Hematopoietic multipotent progenitor cell (in vitro differentiated cells): ENCODE measurements at regions not wholly inside any gene's neighbourhood (a gene's known extent, or its start where the extent isn't known, plus 50 kb on each side); places are given as distances from the start of the nearest gene placed in this dataset.

Source experiments
- DNase-seq, 3 donors: peaks; one replicate each; pipeline ENCODE4 v3.0.0-alpha.2; 2011 to 2015; ENCODE audit warnings: low read depth in 2 of 3, low spot score in 2 of 3

DNA sequence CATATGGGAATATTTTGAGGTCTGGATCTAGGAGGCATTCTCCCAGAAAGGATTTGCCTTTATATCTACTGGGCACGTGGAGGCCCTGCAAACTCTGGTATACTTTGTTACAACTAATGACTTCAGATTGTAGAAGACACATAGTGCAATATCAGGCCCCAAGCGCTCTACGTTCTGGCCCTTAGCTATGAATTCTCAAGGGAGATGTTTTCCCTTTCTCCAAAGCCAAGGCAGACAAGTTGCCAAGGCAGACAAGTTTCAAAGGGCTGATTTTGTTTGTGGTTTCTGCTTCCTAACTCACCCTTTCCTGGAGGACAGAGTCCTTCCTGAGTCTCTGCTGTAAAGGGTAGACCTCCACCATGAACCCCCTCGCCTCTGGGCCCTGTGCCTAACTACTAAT lies 99.4 kb upstream of the CTTNBP2 start:
- DNase-seq: no peak

- no peak for DNase-seq
Measured at GRCh38 chr7:117973975-117974374, 100.7 kb upstream of the CTTNBP2 start.

DNA sequence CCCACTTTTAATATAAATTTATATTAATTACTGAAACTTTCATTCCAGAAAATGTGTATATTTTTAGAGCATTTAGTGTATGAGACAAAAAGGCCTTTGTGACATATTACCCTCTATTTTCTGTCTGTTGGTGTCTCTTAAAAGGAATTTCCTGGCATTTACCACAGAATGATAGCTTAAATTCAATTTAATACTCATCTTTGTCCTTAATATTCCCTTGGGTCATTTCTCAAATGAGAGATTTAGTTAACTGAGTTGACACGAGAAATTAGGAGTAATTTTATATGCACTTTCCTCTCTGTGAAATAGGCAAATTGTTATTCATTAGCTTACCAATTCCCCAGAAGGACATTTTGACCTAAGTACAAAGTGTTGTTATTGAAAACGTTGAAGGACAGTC lies 101.7 kb upstream of the CTTNBP2 start:
- no peak for DNase-seq

DNA sequence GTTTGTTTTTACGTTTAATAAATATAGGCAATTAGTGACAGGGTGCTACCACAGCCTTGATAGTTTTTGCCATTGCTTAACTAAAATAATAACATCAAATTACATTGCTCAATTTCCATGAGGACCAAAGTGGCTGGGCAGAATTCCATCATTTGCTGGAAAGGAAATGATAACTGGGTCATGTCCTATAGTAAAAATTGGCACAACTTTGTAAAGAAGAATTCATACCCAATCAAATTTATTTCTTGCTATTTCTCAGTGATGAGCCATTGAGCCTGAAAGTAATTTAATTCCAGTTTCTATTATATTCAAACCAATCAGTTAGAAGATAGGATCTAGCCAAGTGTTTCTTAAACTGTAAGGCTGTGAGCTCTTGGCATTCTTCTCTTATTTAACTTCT lies 102.2 kb upstream of the CTTNBP2 start:
- no peak for DNase-seq

DNA sequence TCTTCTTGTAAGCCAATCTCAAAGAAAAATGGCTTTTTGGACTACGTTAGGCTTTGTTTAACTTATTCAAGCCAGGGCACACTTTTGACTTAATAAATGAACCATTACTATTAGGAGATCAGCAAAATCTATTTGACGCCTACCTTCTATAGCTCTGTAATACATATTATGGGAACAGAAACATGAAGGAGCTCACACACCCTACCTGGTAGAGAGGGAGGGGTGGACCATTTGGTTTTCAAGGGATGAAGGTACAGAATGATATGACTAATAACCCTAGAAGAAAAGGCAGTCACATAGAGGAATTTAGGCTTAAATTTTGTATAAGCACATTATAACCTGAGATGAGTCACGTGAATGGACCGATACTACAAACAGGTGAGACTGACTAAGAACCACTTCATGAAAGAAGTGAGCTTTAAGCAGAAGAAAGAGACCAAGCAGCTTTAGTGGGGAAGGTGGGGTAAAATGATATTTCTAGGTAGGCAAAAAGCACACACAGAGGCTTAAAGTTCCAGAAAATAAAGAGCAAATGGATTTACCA lies 106.8 kb upstream of the CTTNBP2 start:
- no peak for DNase-seq

GRCh38 chr7:117982071-117983055 lies 109.1 kb upstream of the CTTNBP2 start:
- DNase-seq: no peak

GRCh38 chr7:117986645-117987269 lies 113.5 kb upstream of the CTTNBP2 start:
- no peak for DNase-seq

- no peak for DNase-seq
Measured at GRCh38 chr7:117990834-117991233, 117.6 kb upstream of the CTTNBP2 start.

GRCh38 chr7:117992635-117993376 lies 119.6 kb upstream of the CTTNBP2 start:
- no peak for DNase-seq

GRCh38 chr7:117993377-117994003 lies 120.2 kb upstream of the CTTNBP2 start:
- peak in 2 of 3 donors; percentile 22 to 56 for DNase-seq

DNA sequence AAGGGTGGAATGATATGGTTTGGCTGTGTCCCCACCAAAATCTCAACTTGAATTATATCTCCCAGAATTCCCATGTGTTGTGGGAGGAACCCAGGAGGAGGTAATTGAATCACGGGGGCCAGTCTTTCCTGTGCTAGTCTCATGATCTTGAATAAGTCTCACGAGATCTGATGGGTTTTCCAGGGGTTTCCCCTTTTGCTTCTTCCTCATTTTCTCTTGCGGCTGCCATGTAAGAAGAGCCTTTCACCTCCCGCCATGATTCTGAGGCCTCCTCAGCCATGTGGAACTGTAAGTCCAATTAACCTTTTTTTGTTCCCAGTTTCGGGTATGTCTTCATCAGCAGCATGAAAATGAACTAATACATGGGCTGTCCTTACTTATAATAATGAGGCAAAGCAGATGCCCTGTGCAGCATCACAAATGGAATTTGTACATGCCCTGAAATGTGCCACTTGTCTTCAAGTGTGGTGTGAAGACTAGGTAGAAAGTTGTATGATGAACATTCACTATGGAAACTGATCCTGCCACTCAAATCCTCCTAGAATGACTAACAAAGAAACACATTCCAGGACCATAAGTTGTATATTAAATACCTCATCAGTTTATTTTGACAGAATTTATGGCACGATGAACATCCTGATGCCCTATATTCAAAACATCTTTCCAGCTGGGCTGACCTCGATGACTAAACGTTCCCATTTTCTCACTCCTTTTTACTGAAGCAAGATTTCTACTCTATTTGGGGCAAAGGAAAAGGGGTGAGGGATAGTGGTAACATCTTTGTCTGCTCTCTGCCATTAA lies 122.8 kb upstream of the CTTNBP2 start:
- no peak for DNase-seq

DNA sequence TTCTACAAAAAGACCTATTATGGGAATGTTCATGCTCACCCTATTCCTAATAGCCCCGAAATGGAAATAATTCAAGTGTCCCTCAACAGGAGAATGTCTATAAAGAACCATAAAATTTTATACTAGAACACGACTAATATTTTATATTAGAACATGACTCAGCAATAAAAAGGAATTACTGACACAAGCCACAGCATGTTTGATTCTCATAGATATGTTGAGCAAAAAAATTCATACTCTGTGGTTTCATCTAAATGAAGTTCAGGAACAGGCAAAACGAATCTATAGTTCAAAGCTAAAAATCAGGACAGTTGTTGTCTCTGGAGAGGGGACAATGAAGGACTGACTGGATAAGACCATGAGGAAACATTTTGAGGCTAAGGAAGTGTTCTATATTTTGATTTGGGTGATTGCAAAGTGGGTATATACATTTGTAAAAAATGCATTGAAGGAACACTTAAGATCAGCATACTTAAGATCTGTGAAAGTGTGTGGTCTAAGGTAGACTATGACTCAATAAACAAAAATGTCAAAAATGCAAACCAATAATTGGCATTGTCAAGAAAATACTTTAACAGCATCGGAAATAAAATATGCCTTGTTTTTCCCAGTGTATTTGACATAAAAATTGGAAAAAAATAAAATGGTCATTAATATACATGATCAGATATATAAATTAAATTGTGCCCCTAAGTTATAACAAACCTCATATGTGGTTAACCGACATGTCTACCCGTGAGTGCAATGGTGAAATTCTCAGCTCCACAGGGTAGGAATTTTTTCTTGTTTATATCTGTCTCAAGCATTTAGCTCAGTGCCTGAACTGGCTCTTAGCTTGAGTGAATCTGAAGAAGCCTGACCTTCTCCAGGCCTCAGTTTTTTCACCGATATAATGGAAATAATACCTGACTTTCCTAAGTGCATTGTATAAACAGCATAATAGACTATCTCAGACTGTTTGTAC lies 124.9 kb upstream of the CTTNBP2 start:
- DNase-seq: no peak

GRCh38 chr7:118000480-118001202 lies 127.4 kb upstream of the CTTNBP2 start:
- no peak for DNase-seq

- peak in 1 of 3 donors; percentile 34 for DNase-seq
Measured at GRCh38 chr7:118003476-118003875, 130.2 kb upstream of the CTTNBP2 start.

DNA sequence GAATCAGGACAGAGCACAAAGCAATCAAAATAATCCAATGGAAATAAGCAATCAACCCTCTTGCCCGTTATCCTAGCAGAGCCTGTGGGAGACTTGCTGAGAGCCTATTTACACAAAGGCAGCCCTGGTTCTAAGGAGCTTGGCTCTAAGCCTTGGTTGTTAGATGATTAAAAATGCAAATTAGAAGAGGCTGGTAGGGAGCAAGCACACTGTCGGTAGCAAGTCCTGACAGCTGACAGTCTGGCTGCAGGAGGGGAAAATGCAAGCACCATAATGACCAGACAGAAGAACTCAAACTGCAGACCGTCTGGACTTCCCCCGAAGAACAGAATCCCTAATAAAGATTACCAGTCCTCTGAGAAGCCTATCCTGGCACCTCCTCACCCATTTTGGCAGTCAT lies 131.8 kb upstream of the CTTNBP2 start:
- no peak for DNase-seq

GRCh38 chr7:118006979-118007378 lies 133.7 kb upstream of the CTTNBP2 start:
- no peak for DNase-seq

DNA sequence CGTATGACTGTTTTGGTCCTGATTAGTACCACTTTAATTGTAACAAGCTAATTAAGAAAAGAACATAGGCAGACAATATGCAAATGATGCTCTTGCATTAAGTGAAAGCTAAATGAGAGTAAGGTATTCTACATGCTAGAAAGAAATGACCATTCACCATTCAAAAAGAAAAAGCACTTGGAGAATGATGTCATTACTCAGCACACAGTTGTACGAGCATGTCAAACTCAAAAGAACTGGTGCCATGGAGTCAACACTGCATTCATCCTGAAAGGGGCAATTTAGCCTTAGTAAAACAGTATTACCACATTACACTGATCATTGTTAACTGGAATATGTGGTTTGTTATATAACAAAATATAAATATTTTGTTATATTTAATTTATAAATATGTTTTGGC lies 136.2 kb upstream of the CTTNBP2 start:
- no peak for DNase-seq

GRCh38 chr7:118011652-118012051 lies 138.4 kb upstream of the CTTNBP2 start:
- no peak for DNase-seq
